ENCODE measurements at regions not wholly inside any gene's neighbourhood (a gene's known extent, or its start where the extent isn't known, plus 50 kb on each side); places are given as distances from the start of the nearest gene placed in this dataset.

- no peaks in the 10 kb centered on the region for H3K79me2 ChIP-seq (ENCODE audit: control insufficient read depth, insufficient read depth, low read length)
- ChIA-PET CTCF (no interaction called here), SMC1A (ENCODE audit: uncharacterized antibody, unreplicated experiment) (no interaction called here), RAD21 (ENCODE audit: unreplicated experiment) (no interaction called here), POLR2A (no interaction called here)
- intact Hi-C loops (cut with micrococcal nuclease; ENCODE audit: unreplicated experiment): no loop called here
- no peaks in the 10 kb centered on the region for H3K4me1 ChIP-seq (ENCODE audit: control insufficient read depth, insufficient read depth, low read length)
- no peak for FAIRE-seq
- H4K20me1 ChIP-seq (ENCODE audit: control insufficient read depth, insufficient read depth): no peaks in the 10 kb centered on the region
- no peak overlapping the region for H3K9ac ChIP-seq (ENCODE audit: control insufficient read depth, insufficient read depth, low read length)
- no peak overlapping the region for H3K27ac ChIP-seq (ENCODE audit: control insufficient read depth, insufficient read depth)
- H3K36me3 ChIP-seq (ENCODE audit: control insufficient read depth in 2 of 2, insufficient read depth in 2 of 2, low read length in 1 of 2): no peaks in the 10 kb centered on the region
- no peak overlapping the region for H3K4me3 ChIP-seq
- DNase-seq (ENCODE audit: low read depth, low spot score): no peak
- no peak for ATAC-seq
- no peak overlapping the region for H3K4me2 ChIP-seq (ENCODE audit: control insufficient read depth, insufficient read depth)
- no peak overlapping the region for H2AFZ ChIP-seq (ENCODE audit: control insufficient read depth, low read depth, low read length)
- no peaks in the 10 kb centered on the region for H3K27me3 ChIP-seq (replicated peaks in 1 of 2; ENCODE audit: control insufficient read depth in 2 of 2, insufficient read depth in 2 of 2, low read length in 1 of 2)
- no TSS peak for BruUV-seq (replicated peaks)
- in situ Hi-C loops (cut with MboI): no loop called here
- no peaks in the 10 kb centered on the region for H3K9me3 ChIP-seq (replicated peaks; ENCODE audit: control insufficient read depth, insufficient read depth, low read length)
- TF ChIP-seq DPF2 (IDR thresholded peaks at IDR 0.05) (no peak), MLLT1 (IDR thresholded peaks at IDR 0.05) (no peak), MYC (IDR thresholded peaks at IDR 0.05; ENCODE audit: insufficient read depth, insufficient read length, insufficient replicate concordance, low read length, severe bottlenecking) (no peak), POU2F2 (IDR thresholded peaks at IDR 0.05; ENCODE audit: borderline replicate concordance, low read depth, low read length) (no peak), RCOR1 (conservative IDR thresholded peaks at IDR 0.05; ENCODE audit: low read depth, low read length) (no peak), HSF1 (IDR thresholded peaks at IDR 0.05; ENCODE audit: low read depth, low read length) (no peak), NBN (IDR thresholded peaks at IDR 0.05) (no peak), NR2F1 (conservative IDR thresholded peaks at IDR 0.05) (no peak), RAD51 (IDR thresholded peaks at IDR 0.05) (no peak), BCL11A (IDR thresholded peaks at IDR 0.05; ENCODE audit: low read depth, low read length) (no peak), YY1 (IDR thresholded peaks at IDR 0.05; ENCODE audit: low read depth, low read length) (no peak), ZNF217 (IDR thresholded peaks at IDR 0.05) (no peak), BMI1 (IDR thresholded peaks at IDR 0.05; ENCODE audit: borderline replicate concordance) (no peak), ATF2 (IDR thresholded peaks at IDR 0.05; ENCODE audit: low read length) (no peak), ZBTB33 (IDR thresholded peaks at IDR 0.05) (no peak), STAT3 (IDR thresholded peaks at IDR 0.05; ENCODE audit: low read depth, low read length) (no peak), USF2 (IDR thresholded peaks at IDR 0.05; ENCODE audit: borderline replicate concordance, low read depth, low read length) (no peak), PML (IDR thresholded peaks at IDR 0.05; ENCODE audit: low read length) (no peak)
Measured at GRCh38 chr4:57774171-57774570, 664.0 kb upstream of the IGFBP7 start.

Measured in GM12878 (cell line).